PC-9 (cell line): ENCODE measurements at regions not wholly inside any gene's neighbourhood (a gene's known extent, or its start where the extent isn't known, plus 50 kb on each side); places are given as distances from the start of the nearest gene placed in this dataset.
"Not testable (repeated sequence)": the region's sequence is repeated elsewhere in the genome, so short reads cannot be mapped to it uniquely, and the experiment has no call there.

ENCODE experiments used
- BruUV-seq: library from RNA; stranded (reverse); fragments of 400-500 nt; replicated peaks from 2 replicates; lab custom pipeline; 2021; lab: Mats Ljungman, UMichigan
- CTCF ChIA-PET: fragments of 300-600 bp; sonication (Branson Sonifier 250); formaldehyde crosslinking; loops from one replicate; lab custom pipeline; 2022; ENCODE audit warnings: antibody characterized with exemption; lab: Charles Lee
- POLR2A ChIA-PET: fragments of 300-600 bp; sonication (Branson Sonifier 250); formaldehyde crosslinking; loops from one replicate; lab custom pipeline; 2022; ENCODE audit warnings: antibody characterized with exemption; ENCODE audit not compliant: unreplicated experiment; lab: Charles Lee
- DNase-seq, 2 experiments: peaks; one replicate each; pipeline versions ENCODE4 v3.0.0 to v3.0.0-alpha.2; 2015 to 2022; ENCODE audit warnings: mixed read lengths in 1 of 2
- H2AFZ ChIP-seq: fragments of 200-600 bp; sonication (generic); 2 replicates; pipeline ENCODE4 v1.8.1; 2017; ENCODE audit warnings: antibody characterized with exemption
- H3F3A ChIP-seq: fragments of 200-600 bp; sonication (generic); 2 replicates; pipeline ENCODE4 v1.8.1; 2017; ENCODE audit warnings: antibody characterized with exemption, mild to moderate bottlenecking, low read depth; ENCODE audit not compliant: insufficient read depth
- H3K27ac ChIP-seq: fragments of 200-600 bp; sonication (generic); 2 replicates; pipeline ENCODE4 v1.6.1; 2016; ENCODE audit warnings: mixed run types
- H3K27me3 ChIP-seq: fragments of 200-600 bp; sonication (generic); 2 replicates; pipeline ENCODE4 v1.6.1; 2016; ENCODE audit warnings: low read depth, mixed run types; ENCODE audit not compliant: insufficient read depth
- H3K36me3 ChIP-seq: fragments of 200-600 bp; sonication (generic); 2 replicates; pipeline ENCODE4 v1.6.1; 2016; ENCODE audit warnings: low read depth, mixed run types
- H3K4me1 ChIP-seq: fragments of 200-600 bp; sonication (generic); replicated peaks from 2 replicates; pipeline ENCODE4 v1.6.1; 2016; ENCODE audit warnings: mixed run types; ENCODE audit not compliant: insufficient read depth
- H3K4me2 ChIP-seq: fragments of 200-600 bp; sonication (generic); 2 replicates; pipeline ENCODE4 v1.6.1; 2017; ENCODE audit warnings: mixed run types
- H3K4me3 ChIP-seq: fragments of 200-600 bp; sonication (generic); 2 replicates; pipeline ENCODE4 v1.6.1; 2016; ENCODE audit warnings: mixed run types
- H3K79me2 ChIP-seq: fragments of 200-600 bp; sonication (generic); 2 replicates; pipeline ENCODE4 v1.6.1; 2017; ENCODE audit warnings: low read depth, mixed run types
- H3K9me2 ChIP-seq: fragments of 200-600 bp; sonication (generic); 2 replicates; pipeline ENCODE4 v1.8.1; 2017; ENCODE audit warnings: mild to moderate bottlenecking; ENCODE audit not compliant: insufficient read depth
- H3K9me3 ChIP-seq: fragments of 200-600 bp; sonication (generic); 2 replicates; pipeline ENCODE4 v1.8.1; 2016; ENCODE audit warnings: low read depth; ENCODE audit not compliant: insufficient read depth
- H4K20me1 ChIP-seq: fragments of 200-600 bp; sonication (generic); 2 replicates; pipeline ENCODE4 v1.8.1; 2017; ENCODE audit not compliant: insufficient read depth
- EZH2 ChIP-seq: fragments of 200-600 bp; sonication (generic); IDR thresholded peaks from 2 replicates; pipeline ENCODE4 v1.8.0; 2017; ENCODE audit warnings: antibody characterized with exemption, low read depth
- intact Hi-C: fragments of 100-400 bp; cut with micrococcal nuclease; formaldehyde crosslinking; loops from one replicate; pipeline ENCODE4 v1.10.0; 2022; ENCODE audit not compliant: unreplicated experiment
- TF ChIP-seq, protein P1 (sequence below): fragments of 200-600 bp; sonication (generic); conservative IDR thresholded peaks from 2 replicates; pipeline ENCODE4 v1.6.1; 2017; ENCODE audit warnings: mixed run types, antibody characterized with exemption, mild to moderate bottlenecking, moderate library complexity

DNA sequence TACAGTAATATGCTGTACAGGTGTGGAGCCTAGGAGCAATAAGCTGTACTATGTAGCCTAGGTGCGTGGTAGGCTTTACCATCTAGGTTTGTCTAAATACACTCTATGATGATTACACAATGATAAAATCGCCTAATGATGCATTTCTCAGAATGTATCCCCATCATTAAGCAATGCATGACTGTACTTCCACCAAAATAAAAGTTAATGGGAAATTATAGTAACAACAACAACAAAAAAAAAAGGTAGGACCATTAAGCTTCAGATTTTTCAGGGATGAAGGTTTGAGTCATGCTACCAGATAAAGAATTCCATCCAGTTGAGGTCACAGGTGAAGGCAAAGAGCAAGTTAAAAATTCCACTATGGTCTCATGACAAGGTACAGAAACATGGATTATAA is 68.2 kb downstream of the MAGEA10 start:
- POLR2A ChIA-PET = no interaction called here
- Histone ChIP-seq H3K9me3 (no peaks in the 10 kb centered on the region; the same call in 1 of the 2 replicates), H3K4me3 (no peak overlapping the region), H3K4me2 (no peak overlapping the region), H3F3A (peaks cover 7% of the 10 kb centered on the region; the same call in 1 of the 2 replicates), H3K27ac (no peak overlapping the region), H3K27me3 (no peaks in the 10 kb centered on the region), H3K4me1 (peaks cover 33% of the 10 kb centered on the region), H3K36me3 (no peaks in the 10 kb centered on the region), H3K9me2 (no peaks in the 10 kb centered on the region), H3K79me2 (no peaks in the 10 kb centered on the region), H2AFZ (no peak overlapping the region), H4K20me1 (no peaks in the 10 kb centered on the region)
- BruUV-seq = no TSS peak
- intact Hi-C loops = no loop called here
- CTCF ChIA-PET = no interaction called here
- peak in 1 of 2 experiments; percentile 84 for DNase-seq
- TF ChIP-seq EZH2 = no peak
- TF ChIP-seq, protein P1, sequence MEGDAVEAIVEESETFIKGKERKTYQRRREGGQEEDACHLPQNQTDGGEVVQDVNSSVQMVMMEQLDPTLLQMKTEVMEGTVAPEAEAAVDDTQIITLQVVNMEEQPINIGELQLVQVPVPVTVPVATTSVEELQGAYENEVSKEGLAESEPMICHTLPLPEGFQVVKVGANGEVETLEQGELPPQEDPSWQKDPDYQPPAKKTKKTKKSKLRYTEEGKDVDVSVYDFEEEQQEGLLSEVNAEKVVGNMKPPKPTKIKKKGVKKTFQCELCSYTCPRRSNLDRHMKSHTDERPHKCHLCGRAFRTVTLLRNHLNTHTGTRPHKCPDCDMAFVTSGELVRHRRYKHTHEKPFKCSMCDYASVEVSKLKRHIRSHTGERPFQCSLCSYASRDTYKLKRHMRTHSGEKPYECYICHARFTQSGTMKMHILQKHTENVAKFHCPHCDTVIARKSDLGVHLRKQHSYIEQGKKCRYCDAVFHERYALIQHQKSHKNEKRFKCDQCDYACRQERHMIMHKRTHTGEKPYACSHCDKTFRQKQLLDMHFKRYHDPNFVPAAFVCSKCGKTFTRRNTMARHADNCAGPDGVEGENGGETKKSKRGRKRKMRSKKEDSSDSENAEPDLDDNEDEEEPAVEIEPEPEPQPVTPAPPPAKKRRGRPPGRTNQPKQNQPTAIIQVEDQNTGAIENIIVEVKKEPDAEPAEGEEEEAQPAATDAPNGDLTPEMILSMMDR = no peak

DNA sequence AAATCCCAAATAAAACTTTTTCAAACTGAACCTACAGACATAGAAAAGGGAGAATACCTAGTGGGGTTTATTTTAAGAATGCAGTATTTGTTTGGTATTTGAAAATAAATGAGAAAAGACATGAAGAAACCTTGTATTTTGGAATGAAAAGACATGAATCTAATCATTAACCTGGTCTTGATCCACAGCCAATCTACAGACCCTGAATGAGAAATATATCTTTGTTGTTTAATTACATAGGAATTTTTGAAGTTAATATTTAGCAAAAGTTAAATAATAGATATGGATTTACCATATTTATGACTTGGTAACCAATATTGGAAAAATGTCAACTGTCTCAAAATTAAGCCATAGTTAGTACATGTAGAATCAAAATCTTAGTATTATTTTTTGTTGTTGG is 76.8 kb downstream of the MAGEA10 start:
- H2AFZ ChIP-seq = no peak overlapping the region
- TF ChIP-seq, protein P1 = no peak
- TF ChIP-seq EZH2 = no peak
- no peaks in the 10 kb centered on the region for H3F3A ChIP-seq
- H3K27me3 ChIP-seq = no peaks in the 10 kb centered on the region
- DNase-seq = no peak
- no peaks in the 10 kb centered on the region for H3K9me2 ChIP-seq
- BruUV-seq = no TSS peak
- no peak overlapping the region for H3K4me3 ChIP-seq
- H3K9me3 ChIP-seq = no peaks in the 10 kb centered on the region; the same call in 1 of the 2 replicates
- intact Hi-C loops = no loop called here
- H3K36me3 ChIP-seq = no peaks in the 10 kb centered on the region
- ChIA-PET POLR2A (no interaction called here), CTCF (no interaction called here)
- no peak overlapping the region for H3K27ac ChIP-seq
- H3K79me2 ChIP-seq = no peaks in the 10 kb centered on the region
- no peaks in the 10 kb centered on the region for H3K4me1 ChIP-seq
- no peak overlapping the region for H3K4me2 ChIP-seq
- no peaks in the 10 kb centered on the region for H4K20me1 ChIP-seq

DNA sequence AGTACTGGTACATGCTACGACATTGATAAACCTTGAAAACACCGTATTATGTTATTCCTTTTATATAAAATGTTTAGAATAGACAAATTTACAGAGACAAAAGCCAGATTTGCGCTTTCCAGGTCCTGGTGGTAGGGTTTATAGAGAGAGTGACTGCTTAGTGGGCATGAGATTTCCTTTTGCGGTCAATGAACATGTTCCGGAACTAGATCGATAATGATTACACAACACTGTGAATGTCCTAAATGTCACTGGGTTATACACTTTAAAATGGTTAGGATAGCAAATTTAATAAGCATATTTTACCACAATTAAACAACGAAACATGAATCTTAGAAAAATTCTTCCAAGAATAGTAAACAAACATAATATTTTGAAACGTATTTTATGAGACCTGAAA is 77.3 kb downstream of the MAGEA10 start:
- intact Hi-C loops = no loop called here
- POLR2A ChIA-PET = no interaction called here
- H3K4me1 ChIP-seq = no peaks in the 10 kb centered on the region
- DNase-seq = no peak
- H3K9me2 ChIP-seq = no peaks in the 10 kb centered on the region
- CTCF ChIA-PET = no interaction called here
- no peak for TF ChIP-seq EZH2
- TF ChIP-seq, protein P1 = no peak
- no peak overlapping the region for H2AFZ ChIP-seq
- BruUV-seq = no TSS peak
- H3K9me3 ChIP-seq = no peaks in the 10 kb centered on the region; the same call in 1 of the 2 replicates
- H3K79me2 ChIP-seq = no peaks in the 10 kb centered on the region
- H4K20me1 ChIP-seq = no peaks in the 10 kb centered on the region
- no peaks in the 10 kb centered on the region for H3K36me3 ChIP-seq
- H3K27me3 ChIP-seq = no peaks in the 10 kb centered on the region
- H3K4me3 ChIP-seq = no peak overlapping the region
- H3F3A ChIP-seq = no peaks in the 10 kb centered on the region
- no peak overlapping the region for H3K4me2 ChIP-seq
- no peak overlapping the region for H3K27ac ChIP-seq

DNA sequence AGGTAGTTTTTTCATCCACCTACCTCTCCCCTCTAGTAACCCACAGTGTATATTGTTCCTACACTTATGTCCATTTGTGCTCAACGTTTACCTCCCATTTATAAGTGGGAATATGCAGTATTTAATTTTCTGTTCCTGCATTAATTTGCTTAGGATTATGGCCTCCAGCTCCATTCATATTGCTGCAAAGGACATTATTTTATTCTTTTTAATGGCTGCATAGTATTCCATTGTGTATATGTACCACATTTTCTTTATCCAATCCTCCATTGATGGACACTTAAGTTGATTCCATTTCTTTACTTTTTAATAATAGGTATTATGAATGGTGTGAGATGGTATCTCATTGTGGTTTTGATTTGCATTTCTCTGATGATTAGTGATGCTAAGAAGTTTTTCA is 76.1 kb upstream of the GABRE start:
- H3K36me3 ChIP-seq, H3K9me3 ChIP-seq, H3K4me3 ChIP-seq, DNase-seq, H3K9me2 ChIP-seq, H3K27me3 ChIP-seq, H4K20me1 ChIP-seq, BruUV-seq, H3K79me2 ChIP-seq, POLR2A ChIA-PET, H2AFZ ChIP-seq, intact Hi-C loops, H3K27ac ChIP-seq, H3K4me1 ChIP-seq, H3K4me2 ChIP-seq, CTCF ChIA-PET, H3F3A ChIP-seq: not testable (repeated sequence)
